Testis (tissue), 2 donors: ENCODE measurements at regions not wholly inside any gene's neighbourhood (a gene's known extent, or its start where the extent isn't known, plus 50 kb on each side); places are given as distances from the start of the nearest gene placed in this dataset.

Experiments
- CTCF ChIP-seq, 3 experiments: fragments of 450-650 bp in 2 of 3; fragments of 200-600 bp in 1 of 3; sonication (generic) in 1 of 3; IDR thresholded peaks; one replicate each; pipeline ENCODE4 v1.5.1; 2016 to 2019; ENCODE audit warnings: antibody characterized with exemption in 3 of 3, mild to moderate bottlenecking in 2 of 3, moderate library complexity in 1 of 3
- POLR2A ChIP-seq: fragments of 450-650 bp; IDR thresholded peaks from one replicate; pipeline ENCODE4 v1.6.1; 2017; ENCODE audit warnings: antibody characterized with exemption, mild to moderate bottlenecking, moderate library complexity

GRCh38 chr16:74024953-74025352, 271.7 kb upstream of the PSMD7 start:
- no peak for TF ChIP-seq POLR2A
- TF ChIP-seq CTCF (IDR thresholded peaks at IDR 0.05), result no peak
